GM12878 (cell line): ENCODE measurements at regions not wholly inside any gene's neighbourhood (a gene's known extent, or its start where the extent isn't known, plus 50 kb on each side); places are given as distances from the start of the nearest gene placed in this dataset.

Experiments
- ATAC-seq: fragments of 200-7000 bp; cut with Tn5 transposase; 3 replicates; pipeline ENCODE4 v1.9.1; 2020; ENCODE audit warnings: mild to moderate bottlenecking, moderate library complexity
- BruUV-seq: library from RNA; stranded (reverse); fragments of 400-500 nt; replicated peaks from 2 replicates; lab custom pipeline; 2021; lab: Mats Ljungman, UMichigan
- CTCF ChIA-PET: fragments of 300-600 bp; sonication (Branson Sonifier 250); formaldehyde crosslinking; extraction: SDS; loops from one replicate; lab custom pipeline; 2021; ENCODE audit warnings: inconsistent platforms; lab: Yijun Ruan, JAX
- POLR2A ChIA-PET: fragments of 350-600 bp; formaldehyde crosslinking; extraction: SDS; loops from one replicate; lab custom pipeline; 2021; ENCODE audit warnings: inconsistent platforms; lab: Charles Lee
- RAD21 ChIA-PET: fragments of 300-600 bp; sonication (Branson Sonifier 250); formaldehyde crosslinking; loops from one replicate; lab custom pipeline; 2023; ENCODE audit warnings: antibody characterized with exemption; ENCODE audit not compliant: unreplicated experiment; lab: Charles Lee
- SMC1A ChIA-PET: fragments of 300-600 bp; sonication (Branson Sonifier 250); formaldehyde crosslinking; loops from one replicate; lab custom pipeline; 2023; ENCODE audit not compliant: unreplicated experiment, uncharacterized antibody; lab: Charles Lee
- DNase-seq: peaks from one replicate; pipeline ENCODE4 v3.0.0-alpha.2; 2011; ENCODE audit warnings: low read depth, low spot score
- FAIRE-seq: peaks from 3 replicates; lab custom pipeline; 2011; peaks lifted over from hg19 to GRCh38; lab: Jason Lieb, UNC
- H2AFZ ChIP-seq: 2 replicates; pipeline ENCODE4 v1.6.0; 2011; ENCODE audit warnings: low read depth, low read length, control low read depth; ENCODE audit not compliant: control insufficient read depth
- H3K27ac ChIP-seq: 2 replicates; pipeline ENCODE4 v1.5.1; 2011; ENCODE audit warnings: control low read depth; ENCODE audit not compliant: control insufficient read depth, insufficient read depth
- H3K27me3 ChIP-seq, 2 experiments: replicated peaks in 1 of 2; 2 replicates each; pipeline versions ENCODE4 v1.6.0 to v1.6.1; 2011; ENCODE audit warnings: low read length in 1 of 2; ENCODE audit not compliant: control insufficient read depth in 2 of 2, insufficient read depth in 2 of 2
- H3K36me3 ChIP-seq, 2 experiments: 2 replicates each; pipeline ENCODE4 v1.5.1; 2011; ENCODE audit warnings: low read length in 1 of 2; ENCODE audit not compliant: control insufficient read depth in 2 of 2, insufficient read depth in 2 of 2
- H3K4me1 ChIP-seq: 2 replicates; pipeline ENCODE4 v1.6.1; 2011; ENCODE audit warnings: mild to moderate bottlenecking, low read length, moderate library complexity, mixed read lengths; ENCODE audit not compliant: control insufficient read depth, insufficient read depth
- H3K4me2 ChIP-seq: 2 replicates; pipeline ENCODE4 v1.6.0; 2011; ENCODE audit warnings: control low read depth; ENCODE audit not compliant: control insufficient read depth, insufficient read depth
- H3K4me3 ChIP-seq: fragments of 200-600 bp; sonication (generic); 2 replicates; pipeline ENCODE4 v1.5.1; 2016
- H3K79me2 ChIP-seq: 2 replicates; pipeline ENCODE4 v1.6.0; 2011; ENCODE audit warnings: low read length; ENCODE audit not compliant: control insufficient read depth, insufficient read depth
- H3K9ac ChIP-seq: 2 replicates; pipeline ENCODE4 v1.8.0; 2011; ENCODE audit warnings: low read length, control low read depth, mixed read lengths; ENCODE audit not compliant: control insufficient read depth, insufficient read depth
- H3K9me3 ChIP-seq: replicated peaks from 3 replicates; pipeline ENCODE4 v1.5.1; 2011; ENCODE audit warnings: mild to moderate bottlenecking, low read length; ENCODE audit not compliant: control insufficient read depth, insufficient read depth
- H4K20me1 ChIP-seq: 2 replicates; pipeline ENCODE4 v1.6.0; 2011; ENCODE audit not compliant: control insufficient read depth, insufficient read depth
- CBX3 ChIP-seq: fragments of 200-600 bp; sonication (generic); IDR thresholded peaks from 2 replicates; pipeline ENCODE4 v1.6.1; 2016; ENCODE audit warnings: low read depth, borderline replicate concordance
- ETV6 ChIP-seq, 2 experiments: fragments of 450-650 bp in 1 of 2; IDR thresholded peaks in 1 of 2; conservative IDR thresholded peaks in 1 of 2; 2 replicates each; pipeline ENCODE4 v1.6.1; 2014; ENCODE audit warnings: antibody characterized with exemption in 1 of 2, borderline replicate concordance in 1 of 2, low read depth in 1 of 2, mild to moderate bottlenecking in 1 of 2, moderate library complexity in 1 of 2
- FOS ChIP-seq: IDR thresholded peaks from 3 replicates; pipeline ENCODE4 v1.6.1; 2011; ENCODE audit warnings: borderline replicate concordance; ENCODE audit not compliant: insufficient read length; ENCODE audit errors: extremely low read depth
- FOXK2 ChIP-seq: fragments of 450-650 bp; IDR thresholded peaks from 2 replicates; pipeline ENCODE4 v1.6.1; 2017; ENCODE audit warnings: mild to moderate bottlenecking, moderate library complexity
- GABPA ChIP-seq: IDR thresholded peaks from 2 replicates; pipeline ENCODE4 v1.6.1; 2014; ENCODE audit warnings: antibody characterized with exemption, low read depth, mild to moderate bottlenecking, inconsistent platforms
- LARP7 ChIP-seq: fragments of 450-650 bp; IDR thresholded peaks from 2 replicates; pipeline ENCODE4 v1.6.1; 2017; ENCODE audit warnings: mild to moderate bottlenecking
- POLR2A ChIP-seq: IDR thresholded peaks from 2 replicates; pipeline ENCODE4 v1.6.1; 2011; ENCODE audit warnings: low read depth, mild to moderate bottlenecking, low read length
- PRDM15 ChIP-seq: fragments of 450-650 bp; formaldehyde crosslinking; IDR thresholded peaks from 2 replicates; pipeline ENCODE4 v1.4.0; 2020; ENCODE audit warnings: mild to moderate bottlenecking, moderate library complexity
- RAD51 ChIP-seq: fragments of 450-650 bp; IDR thresholded peaks from 2 replicates; pipeline ENCODE4 v1.6.1; 2016; ENCODE audit warnings: moderate library complexity, mild to moderate bottlenecking, inconsistent platforms
- RELA ChIP-seq: fragments of 450-650 bp; IDR thresholded peaks from 2 replicates; pipeline ENCODE4 v1.8.0; 2014; ENCODE audit warnings: borderline replicate concordance; ENCODE audit not compliant: partially characterized antibody
- SREBF1 ChIP-seq: IDR thresholded peaks from 2 replicates; pipeline ENCODE4 v1.6.1; 2012; ENCODE audit warnings: mild to moderate bottlenecking, low read length
- SUZ12 ChIP-seq: fragments of 200-600 bp; sonication (generic); IDR thresholded peaks from one replicate; pipeline ENCODE4 v1.6.1; 2018; ENCODE audit warnings: antibody characterized with exemption, mild to moderate bottlenecking; ENCODE audit not compliant: unreplicated experiment
- ZNF24 ChIP-seq: fragments of 450-650 bp; IDR thresholded peaks from 2 replicates; pipeline ENCODE4 v1.6.1; 2017; ENCODE audit warnings: antibody characterized with exemption, mild to moderate bottlenecking
- ZNF592 ChIP-seq: fragments of 450-650 bp; IDR thresholded peaks from 2 replicates; pipeline ENCODE4 v1.6.1; 2017; ENCODE audit warnings: mild to moderate bottlenecking, moderate library complexity
- ZNF622 ChIP-seq: fragments of 450-650 bp; IDR thresholded peaks from 2 replicates; pipeline ENCODE4 v1.6.1; 2017; ENCODE audit warnings: mild to moderate bottlenecking, inconsistent platforms
- in situ Hi-C: fragments of 300-500 bp; cut with MboI; formaldehyde crosslinking; loops from 9 replicates; pipeline ENCODE4 v1.14.3; 2018; ENCODE audit warnings: mixed read lengths
- intact Hi-C: fragments of 100-400 bp; cut with micrococcal nuclease; formaldehyde crosslinking; loops from one replicate; pipeline ENCODE4 v1.14.2; 2022; ENCODE audit not compliant: unreplicated experiment

DNA sequence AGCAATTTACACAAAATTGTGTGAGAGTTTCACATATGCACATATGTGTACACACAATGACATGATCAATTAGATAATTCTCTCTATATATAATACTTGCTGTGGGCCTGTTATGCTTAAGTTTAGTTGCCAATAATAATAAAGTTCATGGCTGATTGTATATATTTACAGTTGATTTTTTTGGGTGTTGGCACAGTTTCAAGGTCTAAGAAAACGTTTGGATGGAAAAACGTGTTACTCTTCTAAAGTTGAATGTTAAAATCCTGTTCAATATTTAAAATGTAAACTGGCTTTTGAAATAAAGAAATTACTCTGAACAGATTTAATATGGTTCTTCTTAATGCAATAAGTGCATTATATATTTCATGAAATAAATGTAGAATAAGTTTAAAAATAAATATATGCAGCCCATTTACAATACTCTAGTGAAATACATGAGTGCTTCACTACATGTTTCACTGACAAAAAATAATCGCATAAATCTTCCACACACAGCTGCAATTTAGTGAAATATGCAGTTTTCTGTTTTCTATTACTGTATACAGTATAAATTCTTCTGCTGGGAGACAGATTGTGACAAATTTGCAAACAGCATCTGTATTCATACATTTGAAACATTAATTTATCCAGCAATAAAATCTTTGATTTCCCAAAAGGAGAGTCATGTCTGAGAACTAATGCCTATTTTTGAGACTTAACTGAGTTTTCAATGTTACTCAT is 586.9 kb upstream of the KLHL1 start (continued):
- TF ChIP-seq ZNF592 (no peak), RAD51 (no peak), ZNF622 (no peak), POLR2A (no peak)
- TF ChIP-seq, all 136 proteins: peak for 0

- H3K27me3 ChIP-seq, result no peaks in the 10 kb centered on the region
- H3K4me3 ChIP-seq, result no peak overlapping the region
- no peak overlapping the region for H3K9ac ChIP-seq
- RAD21 ChIA-PET, result no interaction called here
- no peak for TF ChIP-seq FOS
- no peak for TF ChIP-seq SREBF1
- TF ChIP-seq RELA, result no peak
- no peak for TF ChIP-seq PRDM15 (CRISPR knock-in tag)
- no peak for TF ChIP-seq GABPA
- no peak for TF ChIP-seq LARP7
- no peak for TF ChIP-seq FOXK2
- TF ChIP-seq ZNF24, result no peak
- no peak for TF ChIP-seq ETV6 (conservative IDR thresholded peaks at IDR 0.05 in 1 of 2, IDR thresholded peaks at IDR 0.05 in 1 of 2; ENCODE audit: borderline replicate concordance in 1 of 2, low read depth in 1 of 2)
- TF ChIP-seq SUZ12, result no peak
- TF ChIP-seq CBX3, result no peak
- TF ChIP-seq, all 136 proteins: peak for 0
- H3K36me3 ChIP-seq, result no peaks in the 10 kb centered on the region
- H2AFZ ChIP-seq, result no peak overlapping the region
- in situ Hi-C loops, result no loop called here
- no peaks in the 10 kb centered on the region for H3K4me1 ChIP-seq
- H3K79me2 ChIP-seq, result no peaks in the 10 kb centered on the region
- ChIA-PET SMC1A (no interaction called here), CTCF (no interaction called here), POLR2A (no interaction called here)
- H3K4me2 ChIP-seq, result no peak overlapping the region
- H3K27ac ChIP-seq, result no peak overlapping the region
- FAIRE-seq (no peak), ATAC-seq (no peak), DNase-seq (no peak)
- no TSS peak for BruUV-seq
- intact Hi-C loops, result no loop called here
- H4K20me1 ChIP-seq, result no peaks in the 10 kb centered on the region
- H3K9me3 ChIP-seq, result no peaks in the 10 kb centered on the region
Observed at GRCh38 chr13:70668983-70669382, 560.7 kb upstream of the KLHL1 start.
